GM10266 (cell line): ENCODE measurements at regions not wholly inside any gene's neighbourhood (a gene's known extent, or its start where the extent isn't known, plus 50 kb on each side); places are given as distances from the start of the nearest gene placed in this dataset.

Experiments
- DNase-seq: peaks from one replicate; pipeline ENCODE4 v3.0.0; 2012; ENCODE audit errors: extremely low spot score
- TF ChIP-seq, protein P1 (sequence below): IDR thresholded peaks from 2 replicates; pipeline ENCODE4 v1.5.1; 2012; ENCODE audit warnings: mild to moderate bottlenecking, low read depth; ENCODE audit not compliant: control insufficient read depth, insufficient read depth; ENCODE audit errors: missing control alignments

GRCh38 chr1:193367863-193368262 is 181.4 kb upstream of the B3GALT2 start:
- DNase-seq, result no peak
- TF ChIP-seq, protein P1, sequence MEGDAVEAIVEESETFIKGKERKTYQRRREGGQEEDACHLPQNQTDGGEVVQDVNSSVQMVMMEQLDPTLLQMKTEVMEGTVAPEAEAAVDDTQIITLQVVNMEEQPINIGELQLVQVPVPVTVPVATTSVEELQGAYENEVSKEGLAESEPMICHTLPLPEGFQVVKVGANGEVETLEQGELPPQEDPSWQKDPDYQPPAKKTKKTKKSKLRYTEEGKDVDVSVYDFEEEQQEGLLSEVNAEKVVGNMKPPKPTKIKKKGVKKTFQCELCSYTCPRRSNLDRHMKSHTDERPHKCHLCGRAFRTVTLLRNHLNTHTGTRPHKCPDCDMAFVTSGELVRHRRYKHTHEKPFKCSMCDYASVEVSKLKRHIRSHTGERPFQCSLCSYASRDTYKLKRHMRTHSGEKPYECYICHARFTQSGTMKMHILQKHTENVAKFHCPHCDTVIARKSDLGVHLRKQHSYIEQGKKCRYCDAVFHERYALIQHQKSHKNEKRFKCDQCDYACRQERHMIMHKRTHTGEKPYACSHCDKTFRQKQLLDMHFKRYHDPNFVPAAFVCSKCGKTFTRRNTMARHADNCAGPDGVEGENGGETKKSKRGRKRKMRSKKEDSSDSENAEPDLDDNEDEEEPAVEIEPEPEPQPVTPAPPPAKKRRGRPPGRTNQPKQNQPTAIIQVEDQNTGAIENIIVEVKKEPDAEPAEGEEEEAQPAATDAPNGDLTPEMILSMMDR, result no peak

DNA sequence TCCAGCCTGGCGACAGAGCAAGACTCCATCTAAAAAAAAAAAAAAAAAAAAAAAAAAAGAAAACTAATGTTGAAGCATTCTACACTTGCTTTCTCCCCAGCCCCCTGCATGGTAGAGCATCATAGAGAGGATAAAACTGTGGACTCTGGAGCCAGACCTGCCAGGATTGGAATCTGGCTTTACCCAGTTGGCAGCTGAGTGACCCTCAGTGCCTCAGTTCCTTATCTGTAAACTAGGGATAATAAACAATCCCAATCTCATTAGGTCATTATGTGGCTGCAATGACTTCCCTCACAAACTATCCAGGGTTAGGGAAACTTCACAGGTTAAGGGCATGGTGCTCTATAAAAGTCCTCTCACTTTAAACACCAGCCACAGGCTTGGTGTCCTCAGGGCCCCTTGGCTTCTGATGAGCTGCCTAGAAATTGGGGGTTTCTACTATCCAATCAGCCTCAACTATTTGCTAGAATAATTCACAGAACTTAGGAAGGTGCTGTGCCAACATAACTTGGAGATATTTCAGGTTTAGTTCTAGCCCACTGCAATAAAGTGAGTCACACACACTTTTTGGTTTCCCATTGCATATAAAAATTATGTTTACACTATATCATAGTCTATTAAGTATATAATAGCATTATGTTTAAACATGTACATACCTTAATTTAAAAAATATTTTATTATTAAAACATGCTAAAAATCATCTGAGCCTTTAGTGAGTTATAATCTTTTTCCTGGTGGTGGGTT is 180.5 kb upstream of the B3GALT2 start:
- TF ChIP-seq, protein P1, result no peak
- no peak for DNase-seq

GRCh38 chr1:193365966-193366365 is 179.6 kb upstream of the B3GALT2 start:
- TF ChIP-seq, protein P1, result no peak
- no peak for DNase-seq

GRCh38 chr1:193359631-193360030 is 173.2 kb upstream of the B3GALT2 start:
- DNase-seq, result no peak
- TF ChIP-seq, protein P1, result no peak

DNA sequence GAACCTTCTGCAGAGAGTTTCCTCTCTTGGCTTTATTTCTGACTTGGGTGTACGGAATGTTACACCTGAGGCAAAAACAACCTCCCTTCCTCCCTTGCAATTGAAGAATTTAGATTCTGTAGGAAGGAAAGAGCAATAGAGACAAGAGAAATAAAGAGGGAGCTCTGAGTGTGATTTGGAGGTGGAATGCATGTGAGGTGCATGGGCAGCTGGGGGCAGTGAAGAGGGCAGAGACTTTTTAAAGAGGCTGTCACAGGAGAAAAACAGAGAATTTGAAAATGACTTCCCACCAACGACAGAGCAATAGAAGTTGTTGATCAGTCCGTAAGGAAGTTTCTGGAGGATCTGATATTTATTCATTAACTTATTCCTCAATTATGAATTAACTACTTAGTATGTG is 172.0 kb upstream of the B3GALT2 start:
- no peak for DNase-seq
- TF ChIP-seq, protein P1, result no peak

- DNase-seq, result no peak
- TF ChIP-seq, protein P1, result no peak
Measured at GRCh38 chr1:193356249-193356648, 169.8 kb upstream of the B3GALT2 start.

GRCh38 chr1:193355626-193356025 is 169.2 kb upstream of the B3GALT2 start:
- TF ChIP-seq, protein P1, result no peak
- DNase-seq, result no peak
